ENCODE measurements at regions not wholly inside any gene's neighbourhood (a gene's known extent, or its start where the extent isn't known, plus 50 kb on each side); places are given as distances from the start of the nearest gene placed in this dataset.
"Not testable (repeated sequence)": the region's sequence is repeated elsewhere in the genome, so short reads cannot be mapped to it uniquely, and the experiment has no call there.

- peak overlapping the region in 2 of 4 donors; percentile 2 to 19 for H3K27ac ChIP-seq
- WGBS, 2 donors (ENCODE audit: low coverage in 1 of 2) = 81 to 93% methylated on average over 3 to 6 of the region's 8 CpGs
- TF ChIP-seq EP300 (IDR thresholded peaks at IDR 0.05) (no peak), CTCF (IDR thresholded peaks at IDR 0.05) (no peak), POLR2A (IDR thresholded peaks at IDR 0.05) (no peak), POLR2AphosphoS5 (IDR thresholded peaks at IDR 0.05) (no peak)
- H3K4me3 ChIP-seq = no peak overlapping the region
- no peak for ATAC-seq
- H3K27me3 ChIP-seq = no peaks in the 10 kb centered on the region
- H3K36me3 ChIP-seq = no peaks in the 10 kb centered on the region
- H3K9me3 ChIP-seq = peaks cover 0 to 17% (median 0%) of the 10 kb centered on the region in 3 donors
- H3K4me1 ChIP-seq = no peaks in the 10 kb centered on the region
Measured at GRCh38 chr2:105488285-105488684, 89.4 kb upstream of the FHL2 start.

- no peaks in the 10 kb centered on the region for H3K36me3 ChIP-seq
- no peaks in the 10 kb centered on the region for H3K4me1 ChIP-seq
- H3K27ac ChIP-seq = peak overlapping the region in 3 of 4 donors; percentile 7 to 19 (median 9)
- WGBS, 2 donors (ENCODE audit: low coverage in 1 of 2) = 75 to 85% methylated on average over 10 to 14 of the region's 21 CpGs
- H3K9me3 ChIP-seq = peaks cover 0 to 8% (median 0%) of the 10 kb centered on the region in 3 donors
- peak; percentile 39 for ATAC-seq
- TF ChIP-seq POLR2AphosphoS5 (IDR thresholded peaks at IDR 0.05) = no peak
- no peak for TF ChIP-seq CTCF (IDR thresholded peaks at IDR 0.05)
- TF ChIP-seq POLR2A (IDR thresholded peaks at IDR 0.05) = no peak
- TF ChIP-seq EP300 (IDR thresholded peaks at IDR 0.05) = no peak
- no peaks in the 10 kb centered on the region for H3K27me3 ChIP-seq
- no peak overlapping the region for H3K4me3 ChIP-seq
Measured at GRCh38 chr2:105487142-105488069, 88.6 kb upstream of the FHL2 start.

GRCh38 chr2:105486762-105487141, 87.9 kb upstream of the FHL2 start:
- no peaks in the 10 kb centered on the region for H3K36me3 ChIP-seq
- H3K27ac ChIP-seq = no peak overlapping the region
- no peaks in the 10 kb centered on the region for H3K27me3 ChIP-seq
- TF ChIP-seq EP300 (IDR thresholded peaks at IDR 0.05) (no peak), POLR2AphosphoS5 (IDR thresholded peaks at IDR 0.05) (no peak), POLR2A (IDR thresholded peaks at IDR 0.05) (no peak), CTCF (IDR thresholded peaks at IDR 0.05) (no peak)
- H3K4me3 ChIP-seq = no peak overlapping the region
- 61 to 88% methylated on average over 2 to 3 of the region's 3 CpGs for WGBS, 2 donors (ENCODE audit: low coverage in 1 of 2)
- no peak for ATAC-seq
- H3K9me3 ChIP-seq = peaks cover 0 to 2% (median 0%) of the 10 kb centered on the region in 3 donors
- H3K4me1 ChIP-seq = no peaks in the 10 kb centered on the region

- no peaks in the 10 kb centered on the region for H3K36me3 ChIP-seq
- no peaks in the 10 kb centered on the region for H3K27me3 ChIP-seq
- no peak for TF ChIP-seq POLR2A (IDR thresholded peaks at IDR 0.05)
- no peak for TF ChIP-seq CTCF (IDR thresholded peaks at IDR 0.05)
- H3K4me1 ChIP-seq = no peaks in the 10 kb centered on the region
- H3K4me3 ChIP-seq = no peak overlapping the region
- no peaks in the 10 kb centered on the region for H3K9me3 ChIP-seq
- H3K27ac ChIP-seq = no peak overlapping the region
- 69% methylated on average over 2 of the region's 2 CpGs; no CpG with 5 or more reads in 1 of the 2 donors for whole genome bisulfite sequencing, 2 donors (ENCODE audit: low coverage in 1 of 2)
- no peak for ATAC-seq
Measured at GRCh38 chr2:105478670-105479069, 79.8 kb upstream of the FHL2 start.

- not testable (repeated sequence) for H3K27ac ChIP-seq, H3K36me3 ChIP-seq, H3K4me1 ChIP-seq, H3K4me3 ChIP-seq, H3K9me3 ChIP-seq, H3K27me3 ChIP-seq, ATAC-seq
- 70 to 98% methylated on average over 2 to 6 of the region's 10 CpGs for WGBS, 2 donors (ENCODE audit: low coverage in 1 of 2)
Measured at GRCh38 chr2:105477050-105477620, 78.3 kb upstream of the FHL2 start.

Data from gastroesophageal sphincter (tissue), 4 donors.